Loucy (cell line): ENCODE measurements at regions not wholly inside any gene's neighbourhood (a gene's known extent, or its start where the extent isn't known, plus 50 kb on each side); places are given as distances from the start of the nearest gene placed in this dataset.

Source experiments
- CTCF ChIP-seq: fragments of 200-600 bp; sonication (generic); conservative IDR thresholded peaks from 2 replicates; pipeline ENCODE4 v1.5.1; 2014; ENCODE audit warnings: mild to moderate bottlenecking, antibody characterized with exemption, low read length
- EZH2phosphoT487 ChIP-seq: fragments of 200-600 bp; IDR thresholded peaks from 2 replicates; pipeline ENCODE4 v1.6.1; 2018; ENCODE audit warnings: antibody characterized with exemption, mild to moderate bottlenecking, moderate library complexity, borderline replicate concordance

GRCh38 chr1:58011978-58012377 is 534.5 kb downstream of the OMA1 start:
- TF ChIP-seq CTCF (no peak), EZH2phosphoT487 (no peak)
